ENCODE measurements at regions not wholly inside any gene's neighbourhood (a gene's known extent, or its start where the extent isn't known, plus 50 kb on each side); places are given as distances from the start of the nearest gene placed in this dataset.
"Not testable (repeated sequence)": the region's sequence is repeated elsewhere in the genome, so short reads cannot be mapped to it uniquely, and the experiment has no call there.

DNA sequence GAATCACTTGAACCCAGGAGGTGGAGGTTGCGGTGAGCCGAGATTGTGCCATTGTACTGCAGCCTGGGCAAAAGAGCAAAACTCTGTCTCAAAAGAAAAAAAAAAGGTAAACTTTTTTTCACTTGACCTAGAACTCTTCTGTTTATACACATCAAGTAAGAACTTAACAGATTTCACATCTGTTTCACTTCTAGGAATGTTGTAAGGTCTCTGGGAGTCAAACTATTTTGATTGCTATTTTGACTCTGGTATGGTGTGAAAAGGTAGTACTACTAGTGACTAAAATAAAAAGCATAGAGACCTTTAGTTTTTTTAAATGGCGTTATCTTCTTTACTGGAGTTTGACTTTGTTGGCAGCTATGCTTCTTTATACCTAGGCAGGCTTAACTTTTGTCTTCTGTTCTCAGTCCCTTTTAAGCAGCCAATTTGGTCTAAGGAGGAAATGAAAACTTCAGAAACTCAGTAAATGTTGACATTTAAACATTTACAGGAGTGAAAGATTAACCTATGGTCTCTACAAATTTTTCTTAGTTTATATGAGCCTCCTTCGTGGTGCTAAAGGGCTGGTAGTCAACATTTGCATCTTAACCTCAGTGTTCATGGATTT, 84.7 kb downstream of the METTL2B start:
- in situ Hi-C loops (cut with HindIII; ENCODE audit: low sequenced_read_pairs); DNase-seq (ENCODE audit: low spot score): not testable (repeated sequence)

DNA sequence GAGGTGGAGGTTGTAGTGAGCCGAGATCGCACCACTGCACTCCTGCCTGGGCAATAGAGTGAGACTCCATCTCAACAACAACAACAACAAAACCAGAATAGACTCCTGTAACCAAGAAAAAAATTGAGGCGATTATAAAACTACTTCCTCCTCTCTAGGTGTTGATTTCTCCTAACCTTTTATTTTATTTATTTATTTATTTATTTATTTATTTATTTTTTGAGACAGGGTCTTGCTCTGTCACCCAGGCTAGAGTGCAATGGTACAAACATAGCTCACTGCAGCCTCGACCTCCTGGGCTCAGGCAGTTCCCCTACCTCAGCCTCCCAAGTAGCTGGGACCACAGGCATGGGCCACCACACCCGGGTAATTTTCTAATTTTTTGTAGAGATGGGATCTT, 86.2 kb downstream of the METTL2B start:
- in situ Hi-C loops (cut with HindIII; ENCODE audit: low sequenced_read_pairs); DNase-seq (ENCODE audit: low spot score): not testable (repeated sequence)

DNA sequence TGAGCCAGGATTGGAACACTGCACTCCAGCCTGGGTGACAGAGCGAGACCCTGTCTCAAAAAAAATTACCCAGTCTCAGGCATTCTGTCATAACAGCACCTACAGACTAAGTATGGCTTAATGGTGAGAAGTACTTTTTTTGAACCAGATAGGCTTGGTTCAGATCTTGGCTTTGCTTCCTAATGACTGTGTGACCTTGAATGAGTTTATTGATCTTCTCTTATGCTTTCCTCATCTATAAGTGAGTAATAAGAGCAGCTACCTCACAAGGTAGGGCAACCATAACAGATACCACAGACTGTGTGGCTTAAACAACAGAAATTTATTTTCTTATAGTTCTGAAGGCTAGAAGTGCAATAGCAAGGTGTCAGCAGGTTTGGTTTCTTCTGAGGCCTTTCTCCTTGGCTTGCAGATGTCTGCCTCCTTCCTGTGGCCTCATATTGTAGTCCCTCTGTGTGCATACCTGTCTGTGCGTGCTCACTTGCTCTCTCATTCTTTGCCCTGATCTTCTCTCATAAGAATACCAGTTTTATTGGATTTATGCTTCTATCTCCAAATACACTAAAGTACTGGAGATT, 87.7 kb downstream of the METTL2B start:
- DNase-seq (ENCODE audit: low spot score); in situ Hi-C loops (cut with HindIII; ENCODE audit: low sequenced_read_pairs): not testable (repeated sequence)

DNA sequence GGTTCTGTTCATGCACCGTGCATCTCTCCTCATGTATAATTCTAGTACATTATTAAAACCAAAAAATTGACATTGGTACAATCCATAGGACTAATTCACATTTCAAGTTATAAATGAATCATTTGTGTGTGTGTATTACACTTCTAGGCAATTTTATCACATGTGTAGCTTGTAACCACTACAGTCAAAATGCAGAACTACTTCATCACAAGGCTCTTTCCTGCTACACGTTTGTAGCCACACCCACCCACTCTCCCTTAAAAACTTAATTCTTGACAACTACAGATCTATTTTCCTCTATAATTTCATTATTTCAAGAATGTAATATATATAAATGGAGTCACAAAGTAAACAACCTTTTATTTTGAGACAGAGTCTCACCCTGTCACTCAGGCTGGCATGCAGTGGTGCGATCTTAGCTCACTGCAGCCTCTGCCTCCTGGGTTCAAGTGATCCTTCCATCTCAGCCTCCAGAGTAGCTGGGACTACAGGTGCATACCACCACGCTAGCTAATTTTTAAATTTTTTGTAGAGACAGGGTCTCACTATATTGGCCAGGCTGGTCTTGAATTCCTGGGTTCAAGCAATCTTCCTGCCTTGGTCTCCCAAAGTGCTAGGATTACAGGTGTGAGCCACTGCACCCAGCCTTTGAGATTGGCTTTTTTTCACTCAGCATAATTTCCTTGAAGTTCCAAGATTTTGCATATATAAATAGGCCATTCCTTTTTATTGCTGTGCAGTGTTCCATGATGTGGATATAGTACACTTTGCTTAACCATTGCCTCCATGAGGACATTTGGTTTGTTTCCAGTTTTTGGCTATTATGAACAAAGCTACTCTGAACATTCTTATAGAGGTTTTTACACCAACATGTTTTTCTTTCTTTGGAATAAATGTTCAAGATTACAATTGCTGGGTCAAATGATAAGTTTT, 88.7 kb downstream of the METTL2B start:
- in situ Hi-C loops (cut with HindIII; ENCODE audit: low sequenced_read_pairs) = not testable (repeated sequence)

DNA sequence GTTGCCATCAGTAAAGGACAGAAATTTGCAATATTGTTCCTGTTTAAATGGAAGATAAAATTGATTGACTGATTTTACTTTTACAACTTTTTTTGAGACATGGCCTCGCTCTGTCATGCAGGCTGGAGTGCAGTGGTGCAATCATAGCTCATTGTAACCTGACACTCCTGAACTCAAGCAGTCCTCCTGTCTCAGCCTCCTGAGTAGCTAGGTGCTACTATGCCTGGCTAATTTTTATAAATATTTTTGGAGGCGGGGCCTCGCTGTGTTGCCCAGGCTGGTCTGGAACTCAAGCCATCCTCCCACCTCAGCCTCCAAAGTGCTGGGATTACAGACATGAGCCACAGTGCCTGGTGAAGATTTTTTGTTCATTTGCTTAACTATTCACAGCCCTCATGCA, 96.8 kb upstream of the GARIN1A start:
- in situ Hi-C loops (cut with HindIII; ENCODE audit: low sequenced_read_pairs); DNase-seq (ENCODE audit: low spot score): not testable (repeated sequence)

More for the DNA sequence above, 88.7 kb downstream of the METTL2B start:
- not testable (repeated sequence) for DNase-seq (ENCODE audit: low spot score)

DNA sequence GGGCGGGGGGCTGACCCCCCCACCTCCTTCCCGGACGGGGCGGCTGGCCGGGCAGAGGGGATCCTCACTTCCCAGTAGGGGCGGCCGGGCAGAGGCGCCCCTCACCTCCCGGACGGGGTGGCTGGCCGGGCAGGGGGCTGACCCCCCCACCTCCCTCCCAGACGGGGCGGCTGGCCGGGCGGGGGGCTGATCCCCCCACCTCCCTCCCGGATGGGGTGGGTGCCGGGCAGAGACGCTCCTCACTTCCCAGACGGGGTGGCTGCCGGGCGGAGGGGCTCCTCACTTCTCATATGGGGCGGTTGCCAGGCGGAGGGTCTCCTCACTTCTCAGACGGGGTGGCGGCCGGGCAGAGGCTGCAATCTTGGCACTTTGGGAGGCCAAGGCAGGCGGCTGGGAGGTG, 95.1 kb upstream of the GARIN1A start:
- in situ Hi-C loops (cut with HindIII; ENCODE audit: low sequenced_read_pairs); DNase-seq (ENCODE audit: low spot score): not testable (repeated sequence)

DNA sequence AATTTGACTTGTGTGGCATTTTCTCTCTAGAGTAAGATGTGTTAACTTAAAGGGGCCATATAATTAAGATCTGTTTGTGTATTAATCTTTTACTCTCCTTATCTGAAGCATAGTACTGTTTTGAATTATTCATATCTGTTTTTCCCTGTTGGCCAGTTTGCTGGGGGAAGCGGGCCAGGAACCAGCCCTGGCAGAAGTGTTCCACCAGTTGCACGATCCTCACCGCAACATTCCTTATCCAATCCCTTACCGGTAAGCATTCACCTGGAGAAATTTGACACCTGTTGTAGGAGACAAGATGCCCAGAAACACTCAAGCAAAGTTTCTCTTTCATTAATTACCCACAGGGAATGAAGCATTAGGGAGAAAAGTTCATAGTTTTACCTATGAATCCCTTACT, 92.2 kb upstream of the GARIN1A start:
- in situ Hi-C loops (cut with HindIII; ENCODE audit: low sequenced_read_pairs) = not testable (repeated sequence)
- DNase-seq (ENCODE audit: low spot score) = peak; percentile 27

DNA sequence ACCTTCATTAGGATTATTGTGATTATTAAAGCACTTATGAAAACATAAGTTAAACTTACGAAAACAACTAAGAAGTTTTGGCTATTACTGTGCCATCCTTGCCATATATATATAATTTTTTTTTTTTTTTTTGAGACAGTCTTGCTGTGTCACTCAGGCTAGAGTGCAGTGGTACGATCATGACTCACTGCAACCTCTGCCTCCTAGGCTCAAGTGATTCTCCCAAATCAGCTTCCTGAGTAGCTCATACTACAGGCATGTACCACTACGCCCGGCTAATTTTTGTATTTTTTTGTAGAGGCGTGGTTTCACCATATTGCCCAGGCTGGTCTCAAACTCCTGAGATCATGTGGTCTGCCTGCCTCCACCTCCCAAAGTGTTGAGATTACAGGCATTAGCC, 91.0 kb upstream of the GARIN1A start:
- DNase-seq (ENCODE audit: low spot score); in situ Hi-C loops (cut with HindIII; ENCODE audit: low sequenced_read_pairs): not testable (repeated sequence)

DNA sequence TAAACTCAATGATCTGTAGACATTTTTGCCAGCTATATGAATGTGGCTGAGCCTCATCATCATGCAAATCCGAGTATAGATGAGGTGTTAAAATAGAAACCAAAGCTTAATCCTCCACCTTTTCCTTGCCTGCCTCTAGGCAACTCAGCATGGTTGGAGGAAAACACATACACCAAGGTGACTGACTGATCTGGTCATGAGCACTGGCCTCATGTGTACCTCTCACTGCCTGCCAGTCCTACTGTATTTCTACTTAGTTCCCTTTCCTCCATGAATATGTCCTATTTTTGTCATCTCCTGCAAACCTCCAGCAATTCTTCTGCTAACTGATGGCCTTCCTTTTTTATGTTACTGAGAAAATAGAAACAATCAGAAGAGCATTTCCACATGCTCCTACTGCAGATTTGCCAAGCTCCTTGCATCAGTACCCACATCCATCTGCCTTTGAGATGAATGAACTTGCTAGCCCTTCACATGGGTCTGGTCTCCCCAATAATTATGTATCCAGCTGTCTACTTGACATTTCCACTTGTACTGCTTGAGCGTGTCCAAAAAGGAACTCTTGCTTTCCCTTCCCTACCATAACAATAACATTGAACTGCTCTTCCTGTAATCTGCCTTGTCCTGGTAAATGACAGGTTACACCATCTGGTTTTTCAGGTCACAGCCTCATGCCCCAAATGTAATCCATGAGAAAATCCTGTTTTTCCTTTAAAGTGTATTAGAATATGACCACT, 90.1 kb upstream of the GARIN1A start:
- DNase-seq (ENCODE audit: low spot score) = not testable (repeated sequence)

DNA sequence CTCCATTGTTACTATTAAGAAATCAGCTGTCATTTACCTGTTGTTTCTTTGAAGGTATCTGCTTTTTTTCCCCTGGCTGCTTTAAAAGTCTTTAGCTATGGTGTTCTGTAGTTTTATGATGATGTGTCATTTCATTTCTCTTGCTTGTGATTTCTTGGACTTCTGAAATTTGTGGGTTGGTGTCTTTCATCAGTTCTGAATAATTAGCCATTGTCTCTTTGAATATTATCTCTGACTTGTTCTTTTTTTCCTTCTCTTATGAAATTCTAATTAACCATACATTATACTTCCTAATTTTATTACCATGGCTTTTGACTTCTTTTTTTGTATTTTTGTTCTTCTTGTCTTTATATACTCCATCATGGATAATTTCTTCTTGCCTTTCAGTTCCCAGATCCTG, 85.4 kb upstream of the GARIN1A start:
- in situ Hi-C loops (cut with HindIII; ENCODE audit: low sequenced_read_pairs); DNase-seq (ENCODE audit: low spot score): not testable (repeated sequence)

More for the DNA sequence above, 90.1 kb upstream of the GARIN1A start:
- in situ Hi-C loops (cut with HindIII; ENCODE audit: low sequenced_read_pairs) = not testable (repeated sequence)

DNA sequence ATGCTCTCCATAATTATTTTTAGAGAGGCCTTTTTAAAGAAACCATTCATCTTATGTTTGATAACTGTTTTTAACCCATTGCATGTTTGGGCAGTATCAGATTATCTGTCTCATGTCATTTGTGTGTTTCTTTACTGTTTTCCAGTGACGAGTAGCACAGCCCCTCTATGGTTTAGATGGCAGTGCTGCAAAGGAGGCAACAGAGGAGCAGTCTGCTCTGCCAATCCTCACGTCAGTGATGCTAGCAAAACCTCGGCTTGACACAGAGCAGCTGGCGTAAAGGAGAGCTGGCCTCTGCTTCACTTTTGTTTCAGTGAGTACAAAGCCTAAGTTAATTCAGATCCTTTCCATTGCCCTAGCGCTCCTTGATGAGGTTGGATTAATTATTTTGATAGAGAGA, 80.4 kb upstream of the GARIN1A start:
- in situ Hi-C loops (cut with HindIII; ENCODE audit: low sequenced_read_pairs) = no loop called here
- DNase-seq (ENCODE audit: low spot score) = peak; percentile 87

DNA sequence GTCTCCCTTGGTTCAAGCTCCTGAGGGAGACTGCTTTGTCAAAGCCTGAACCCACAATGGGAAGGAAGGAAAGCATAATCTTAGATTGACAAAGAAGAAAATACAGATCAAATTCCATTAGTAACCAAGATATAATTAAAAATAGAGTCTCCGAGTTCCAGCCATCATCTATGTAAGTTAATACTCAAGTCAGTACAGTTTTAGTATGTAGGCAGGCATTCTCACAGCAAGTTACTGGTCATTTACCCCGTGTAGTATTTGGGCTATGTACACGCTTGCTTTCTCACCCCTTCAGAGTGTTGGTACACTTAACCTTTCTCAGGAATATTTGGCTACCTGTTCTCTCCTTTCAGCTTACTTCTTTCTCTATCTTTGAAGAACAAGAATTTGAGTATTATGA, 79.9 kb upstream of the GARIN1A start:
- DNase-seq (ENCODE audit: low spot score); in situ Hi-C loops (cut with HindIII; ENCODE audit: low sequenced_read_pairs): not testable (repeated sequence)

DNA sequence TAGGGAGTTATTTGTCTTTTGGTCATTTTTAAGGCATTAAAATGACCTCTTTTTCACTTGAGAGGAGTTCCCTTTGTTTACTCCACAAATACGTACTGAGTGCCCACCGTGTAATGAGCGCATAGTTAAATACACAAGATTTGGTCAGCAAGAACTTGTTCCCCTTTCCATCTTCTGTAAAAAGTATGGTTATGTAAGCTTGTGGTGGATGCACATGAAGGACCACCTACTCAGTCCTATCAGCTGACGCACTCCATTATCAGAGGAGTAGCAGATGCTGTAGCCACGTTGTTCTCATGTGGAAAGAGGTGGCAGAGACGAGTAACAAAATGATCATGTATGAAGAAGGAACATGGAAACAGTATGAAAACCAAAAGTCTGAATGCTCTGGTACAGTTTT, 78.0 kb upstream of the GARIN1A start:
- DNase-seq (ENCODE audit: low spot score); in situ Hi-C loops (cut with HindIII; ENCODE audit: low sequenced_read_pairs): not testable (repeated sequence)

DNA sequence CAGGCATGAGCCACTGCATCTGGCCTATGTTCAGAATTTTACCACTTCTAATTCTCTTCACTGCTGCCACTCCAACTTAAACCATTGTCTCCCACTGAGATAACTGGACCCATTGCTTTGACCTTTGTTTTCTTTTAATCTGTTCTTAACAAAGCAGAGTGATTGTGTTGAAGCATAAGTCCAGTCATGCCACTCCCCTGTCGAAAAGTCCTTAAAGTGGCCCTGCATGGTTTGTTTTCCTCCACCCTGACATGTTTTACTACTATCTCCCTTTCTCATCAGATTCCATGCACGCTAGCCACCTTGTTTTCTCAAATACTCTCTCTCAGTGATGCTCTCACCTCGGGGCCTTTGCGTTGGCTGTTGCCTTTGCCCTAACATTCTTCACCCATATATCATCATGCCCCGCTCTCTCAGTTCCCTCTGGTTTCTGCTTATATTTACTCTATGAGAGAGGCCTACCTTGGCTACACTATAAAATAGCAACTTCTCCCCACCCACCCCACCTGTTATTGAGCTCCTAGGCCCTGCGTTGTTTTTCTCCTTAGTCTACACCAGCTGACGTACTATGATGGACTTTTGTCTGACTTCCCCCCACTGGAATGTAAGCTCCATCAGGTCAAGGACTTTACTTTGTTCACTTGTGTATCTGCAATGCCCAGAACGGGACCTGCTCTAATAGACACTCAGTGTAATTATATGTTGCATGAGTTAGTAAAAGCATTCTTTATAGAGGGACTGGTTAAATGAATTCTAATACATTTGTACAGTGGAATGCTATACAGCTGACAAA, 75.6 kb upstream of the GARIN1A start:
- DNase-seq (ENCODE audit: low spot score); in situ Hi-C loops (cut with HindIII; ENCODE audit: low sequenced_read_pairs): not testable (repeated sequence)

DNA sequence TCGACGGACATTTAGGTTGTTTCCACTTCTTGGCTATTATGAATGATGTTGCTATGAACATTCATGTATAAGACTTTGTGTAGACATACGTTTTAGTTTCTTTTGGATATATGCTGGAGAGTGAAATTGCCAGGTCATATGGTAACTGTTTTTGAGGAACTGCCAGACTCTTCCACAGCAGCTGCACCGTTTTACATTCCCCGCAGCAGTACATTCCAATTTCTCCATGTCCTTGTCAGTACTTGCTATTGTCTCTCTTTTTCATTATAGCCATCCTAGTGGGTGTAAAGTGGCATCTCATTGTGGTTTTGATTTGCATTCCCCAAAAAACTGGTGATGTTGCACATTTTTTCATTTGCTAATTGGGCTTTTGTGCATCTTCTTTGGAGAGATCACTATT, 73.1 kb upstream of the GARIN1A start:
- DNase-seq (ENCODE audit: low spot score) = peak; percentile 16
- in situ Hi-C loops (cut with HindIII; ENCODE audit: low sequenced_read_pairs) = not testable (repeated sequence)

DNA sequence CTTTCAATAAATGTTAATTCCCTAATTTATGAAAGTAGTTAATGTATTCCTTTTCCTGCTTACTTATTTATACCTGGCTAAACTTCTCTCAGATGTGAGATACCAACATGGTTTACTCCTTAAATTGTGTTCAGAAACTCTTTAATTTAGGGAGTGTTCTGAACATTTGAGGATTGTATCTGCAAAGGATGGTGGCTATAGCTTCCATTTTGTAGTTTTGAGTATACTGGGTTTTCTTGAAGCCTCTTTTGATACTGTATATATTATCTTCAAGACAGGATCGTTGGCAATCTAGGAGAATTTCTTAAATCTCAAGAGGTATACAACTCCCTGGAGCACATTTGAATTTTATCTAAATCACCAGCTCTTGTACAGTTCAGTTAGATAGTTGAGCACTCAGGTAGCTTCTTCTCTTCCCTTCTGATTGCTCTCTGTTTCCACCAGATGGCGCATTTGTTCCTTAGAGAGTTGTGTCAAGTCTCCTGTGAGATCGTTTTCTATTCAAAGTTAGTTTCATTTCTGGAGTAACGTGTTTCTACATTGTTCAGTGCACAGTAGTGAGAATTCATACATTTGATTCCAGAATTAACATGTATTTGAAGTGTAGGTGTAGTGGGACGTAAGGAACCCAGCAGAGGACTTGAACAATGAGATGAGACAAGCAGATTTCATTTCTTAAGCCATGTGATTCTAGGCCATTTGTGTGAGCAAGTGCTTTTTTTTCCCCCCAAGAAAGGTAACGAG, 63.2 kb upstream of the GARIN1A start:
- DNase-seq (ENCODE audit: low spot score) = peak; percentile 74

DNA sequence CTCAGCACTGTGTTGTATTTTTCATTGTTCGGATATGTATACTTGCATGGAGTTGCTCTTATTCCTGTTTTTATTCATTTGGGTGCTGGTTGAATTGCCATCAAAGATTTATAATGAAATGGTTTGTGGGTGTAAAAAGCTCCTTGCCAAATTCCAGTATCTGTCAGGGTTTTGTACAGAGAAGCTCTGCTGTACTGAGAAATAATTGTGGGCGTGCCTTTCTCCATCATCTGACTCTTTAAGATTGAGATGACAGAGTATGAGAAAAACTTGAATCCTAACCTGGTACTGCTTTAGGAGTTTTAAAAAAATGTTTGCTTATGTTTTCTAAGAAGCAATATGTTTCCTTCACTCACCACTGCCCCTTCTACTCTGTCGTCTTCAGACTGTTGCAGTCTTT, 58.7 kb upstream of the GARIN1A start:
- DNase-seq (ENCODE audit: low spot score); in situ Hi-C loops (cut with HindIII; ENCODE audit: low sequenced_read_pairs): not testable (repeated sequence)

More for the DNA sequence above, 63.2 kb upstream of the GARIN1A start:
- in situ Hi-C loops (cut with HindIII; ENCODE audit: low sequenced_read_pairs) = not testable (repeated sequence)

DNA sequence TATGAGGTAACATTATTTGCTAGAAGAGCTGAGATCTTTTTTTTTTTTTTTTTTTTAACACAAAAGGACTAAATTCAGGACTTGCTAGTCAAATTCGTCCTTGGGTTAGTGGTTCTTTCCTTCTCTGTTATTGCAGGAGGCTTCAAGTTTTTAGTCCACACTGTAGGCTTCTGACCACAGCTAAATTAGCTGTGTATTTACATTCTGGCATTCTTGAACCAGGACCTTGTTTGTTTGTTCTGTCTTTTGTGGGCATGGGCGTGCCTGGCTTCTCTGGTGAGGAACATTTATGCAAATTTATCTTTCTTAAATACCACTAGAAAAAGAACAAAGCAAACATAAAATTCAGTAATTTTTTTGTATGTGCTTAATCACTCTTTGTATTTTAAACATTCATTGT, 57.3 kb upstream of the GARIN1A start:
- DNase-seq (ENCODE audit: low spot score); in situ Hi-C loops (cut with HindIII; ENCODE audit: low sequenced_read_pairs): not testable (repeated sequence)
